Islet of Langerhans (tissue), 1 donor: ENCODE measurements at regions not wholly inside any gene's neighbourhood (a gene's known extent, or its start where the extent isn't known, plus 50 kb on each side); places are given as distances from the start of the nearest gene placed in this dataset.
"Not testable (repeated sequence)": the region's sequence is repeated elsewhere in the genome, so short reads cannot be mapped to it uniquely, and the experiment has no call there.

Experiments used
- FAIRE-seq: peaks from one replicate; lab custom pipeline; 2011; peaks lifted over from hg19 to GRCh38; lab: Jason Lieb, UNC

GRCh38 chr4:12053966-12054365 lies 625.3 kb upstream of the HS3ST1 start:
- no peak for FAIRE-seq

- no peak for FAIRE-seq
Observed at GRCh38 chr4:12053556-12053955, 624.9 kb upstream of the HS3ST1 start.

- FAIRE-seq: no peak
Observed at GRCh38 chr4:12050357-12050756, 621.7 kb upstream of the HS3ST1 start.

- FAIRE-seq: no peak
Observed at GRCh38 chr4:12042818-12043217, 614.1 kb upstream of the HS3ST1 start.

GRCh38 chr4:12041828-12042227 lies 613.1 kb upstream of the HS3ST1 start:
- FAIRE-seq: no peak

- no peak for FAIRE-seq
Observed at GRCh38 chr4:12036450-12036849, 607.8 kb upstream of the HS3ST1 start.

GRCh38 chr4:12028258-12028657 lies 599.6 kb upstream of the HS3ST1 start:
- no peak for FAIRE-seq

- FAIRE-seq: no peak
Observed at GRCh38 chr4:12022409-12022808, 593.7 kb upstream of the HS3ST1 start.

GRCh38 chr4:12016729-12017128 lies 588.0 kb upstream of the HS3ST1 start:
- no peak for FAIRE-seq

- FAIRE-seq: no peak
Observed at GRCh38 chr4:12005471-12005870, 576.8 kb upstream of the HS3ST1 start.

GRCh38 chr4:11996581-11996980 lies 567.9 kb upstream of the HS3ST1 start:
- not testable (repeated sequence) for FAIRE-seq

GRCh38 chr4:11976726-11977263 lies 548.1 kb upstream of the HS3ST1 start:
- FAIRE-seq: no peak

GRCh38 chr4:11973270-11973669 lies 544.6 kb upstream of the HS3ST1 start:
- FAIRE-seq: no peak

- no peak for FAIRE-seq
Observed at GRCh38 chr4:11970754-11971153, 542.1 kb upstream of the HS3ST1 start.

- FAIRE-seq: no peak
Observed at GRCh38 chr4:11966782-11967181, 538.1 kb upstream of the HS3ST1 start.

- no peak for FAIRE-seq
Observed at GRCh38 chr4:11954093-11954492, 525.4 kb upstream of the HS3ST1 start.

GRCh38 chr4:11949355-11949754 lies 520.7 kb upstream of the HS3ST1 start:
- no peak for FAIRE-seq

GRCh38 chr4:11947629-11948028 lies 518.9 kb upstream of the HS3ST1 start:
- FAIRE-seq: not testable (repeated sequence)

- no peak for FAIRE-seq
Observed at GRCh38 chr4:11937941-11938340, 509.2 kb upstream of the HS3ST1 start.

- no peak for FAIRE-seq
Observed at GRCh38 chr4:11931266-11931820, 502.6 kb upstream of the HS3ST1 start.

- FAIRE-seq: no peak
Observed at GRCh38 chr4:11929080-11929479, 500.4 kb upstream of the HS3ST1 start.

- FAIRE-seq: no peak
Observed at GRCh38 chr4:11919316-11919715, 490.6 kb upstream of the HS3ST1 start.

GRCh38 chr4:11914406-11914805 lies 485.7 kb upstream of the HS3ST1 start:
- no peak for FAIRE-seq

- FAIRE-seq: no peak
Observed at GRCh38 chr4:11912886-11913285, 484.2 kb upstream of the HS3ST1 start.

- FAIRE-seq: no peak
Observed at GRCh38 chr4:11910812-11911211, 482.1 kb upstream of the HS3ST1 start.
